ENCODE measurements at regions not wholly inside any gene's neighbourhood (a gene's known extent, or its start where the extent isn't known, plus 50 kb on each side); places are given as distances from the start of the nearest gene placed in this dataset.

DNA sequence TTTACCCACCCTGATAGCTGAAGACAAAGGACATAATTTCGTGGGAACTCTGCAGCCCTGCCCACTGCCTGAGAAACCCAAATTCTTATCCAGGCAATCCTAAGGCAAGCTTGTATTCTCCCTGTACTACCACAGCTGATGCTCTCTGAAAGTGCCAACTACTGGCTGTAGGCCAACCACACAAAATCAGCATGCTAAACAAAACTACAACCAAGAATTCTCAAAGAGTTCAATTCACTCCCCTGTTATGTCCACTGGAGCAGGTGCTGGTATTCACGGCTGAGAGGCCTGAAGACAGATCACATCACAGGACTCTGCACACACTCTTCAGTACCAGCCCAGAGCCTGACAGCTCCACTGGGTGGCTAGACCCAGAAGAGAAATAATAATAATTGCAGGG lies 375.9 kb upstream of the NDST4 start:
- Histone ChIP-seq H3K14ac (ENCODE audit: insufficient read depth, low read length) (no peak overlapping the region), H2BK15ac (ENCODE audit: low read depth, low read length) (no peak overlapping the region), H3K4me2 (ENCODE audit: insufficient read depth, insufficient read length, low read length) (no peak overlapping the region), H3K4me1 (ENCODE audit: insufficient read depth, low read length) (no peaks in the 10 kb centered on the region), H3K79me1 (ENCODE audit: insufficient read depth, low read depth, low read length, poor library complexity, severe bottlenecking) (no peaks in the 10 kb centered on the region), H4K8ac (replicated peaks; ENCODE audit: insufficient read length, low read depth, low read length) (no peak overlapping the region), H3K23ac (ENCODE audit: insufficient read length, low read depth, low read length) (no peak overlapping the region), H2AK5ac (ENCODE audit: insufficient read length, low read length) (no peak overlapping the region), H3K4ac (ENCODE audit: low read depth, low read length) (no peak overlapping the region), H4K91ac (ENCODE audit: insufficient read length, low read depth, low read length) (no peak overlapping the region), H3T11ph (ENCODE audit: low read length) (no peak overlapping the region), H4K5ac (ENCODE audit: insufficient read length, low read depth, low read length) (no peak overlapping the region), H2BK20ac (ENCODE audit: low read depth, low read length, poor library complexity, severe bottlenecking) (no peak overlapping the region), H2BK120ac (ENCODE audit: low read depth, low read length, poor library complexity, severe bottlenecking) (no peak overlapping the region), H3K18ac (ENCODE audit: insufficient read length, low read depth, low read length) (no peak overlapping the region), H3K56ac (ENCODE audit: insufficient read length, low read depth, low read length) (no peak overlapping the region), H3K27ac (ENCODE audit: insufficient read length, low read depth, low read length) (no peak overlapping the region), H3K79me2 (ENCODE audit: insufficient read depth, low read length) (no peaks in the 10 kb centered on the region), H3K23me2 (ENCODE audit: insufficient read length, low read depth, low read length, poor library complexity, severe bottlenecking) (no peaks in the 10 kb centered on the region), H3K9ac (ENCODE audit: extremely low read depth, insufficient read length, low read length) (no peak overlapping the region), H4K20me1 (ENCODE audit: control insufficient read depth, insufficient read depth, insufficient read length) (no peaks in the 10 kb centered on the region), H2BK5ac (ENCODE audit: insufficient read length, low read length) (no peak overlapping the region), H2BK12ac (ENCODE audit: insufficient read length, low read depth, low read length) (no peak overlapping the region), H3K9me3 (ENCODE audit: control insufficient read depth, low read depth, low read length) (no peaks in the 10 kb centered on the region), H3K27me3 (ENCODE audit: insufficient read depth, low read length) (no peaks in the 10 kb centered on the region), H2AFZ (ENCODE audit: low read length) (no peak overlapping the region)
- TF ChIP-seq CTCF (conservative IDR thresholded peaks at IDR 0.05), result no peak
- Mint-ChIP-seq H3K27me3 (ENCODE audit: low read depth) (no peaks in the 10 kb centered on the region), H3K36me3 (ENCODE audit: insufficient read depth in 1 of 3, low read depth in 3 of 3) (no peaks in the 10 kb centered on the region; a peak in 2 of 7 replicates), H3K4me3 (no peak overlapping the region), H3K9me3 (peaks cover 0 to 2% of the 10 kb centered on the region in 2 experiments; a peak in 1 of 5 replicates), H3K4me1 (peaks cover 2% of the 10 kb centered on the region in 2 experiments; a peak in 2 of 4 replicates), H3K27ac (no peak overlapping the region)
- no peak for DNase-seq
- WGBS (ENCODE audit: extremely low coverage, insufficient read length, low lambda C conversion rate), result no CpG with 5 or more reads among the region's 2 CpGs
